K562 (cell line): ENCODE measurements at regions not wholly inside any gene's neighbourhood (a gene's known extent, or its start where the extent isn't known, plus 50 kb on each side); places are given as distances from the start of the nearest gene placed in this dataset.

Experiments
- ATAC-seq: fragments of 200-7000 bp; cut with Tn5 transposase; 3 replicates; pipeline ENCODE4 v1.9.1; 2020; ENCODE audit warnings: moderate library complexity
- BruUV-seq: library from RNA; stranded (reverse); fragments of 400-500 nt; replicated peaks from 2 replicates; lab custom pipeline; 2021; lab: Mats Ljungman, UMichigan
- CTCF ChIA-PET: fragments of 300-600 bp; formaldehyde crosslinking; extraction: SDS; loops from one replicate; lab custom pipeline; 2021; ENCODE audit warnings: low intra/inter-chr PET ratio; lab: Yijun Ruan, JAX
- POLR2A ChIA-PET: fragments of 300-600, 350-650 bp; sonication (Branson Sonifier 250); formaldehyde crosslinking; extraction: SDS; loops from one replicate; lab custom pipeline; 2021; ENCODE audit warnings: antibody characterized with exemption, inconsistent platforms; lab: Yijun Ruan, JAX
- DNase-seq, 4 experiments: peaks; one replicate each; pipeline versions ENCODE4 v3.0.0 to v3.0.0-alpha.2; 2011 to 2018; ENCODE audit warnings: low spot score in 3 of 4, mixed read lengths in 3 of 4; ENCODE audit errors: extremely low read depth in 1 of 4
- FAIRE-seq: peaks from 2 replicates; lab custom pipeline; 2011; peaks lifted over from hg19 to GRCh38; lab: Jason Lieb, UNC
- H2AFZ ChIP-seq: 2 replicates; pipeline ENCODE4 v1.6.0; 2011; ENCODE audit warnings: low read depth, low read length, control low read depth, inconsistent platforms
- H3K27ac ChIP-seq: fragments of 200-600 bp; 3 replicates; pipeline ENCODE4 v1.8.0; 2011; ENCODE audit warnings: low read depth, mild to moderate bottlenecking, control low read depth, inconsistent platforms, low read length, moderate library complexity, mixed read lengths; ENCODE audit errors: extremely low read depth
- H3K27me3 ChIP-seq, 2 experiments: fragments of 300-600 bp in 1 of 2; 2 replicates in 1 of 2; 3 replicates in 1 of 2; pipeline versions ENCODE4 v1.6.0 to v1.8.0; 2011; ENCODE audit warnings: inconsistent platforms in 2 of 2, low read length in 2 of 2, mild to moderate bottlenecking in 1 of 2, mixed read lengths in 1 of 2, moderate library complexity in 1 of 2; ENCODE audit not compliant: control insufficient read depth in 2 of 2, insufficient read depth in 2 of 2
- H3K36me3 ChIP-seq: fragments of 300-600 bp; 3 replicates; pipeline ENCODE4 v1.8.0; 2011; ENCODE audit warnings: mild to moderate bottlenecking, low read length, inconsistent platforms; ENCODE audit not compliant: control insufficient read depth, insufficient read depth
- H3K4me1 ChIP-seq, 2 experiments: fragments of 200-600 bp in 1 of 2; replicated peaks in 1 of 2; 2 replicates in 1 of 2; 3 replicates in 1 of 2; pipeline versions ENCODE4 v1.5.1 to v1.8.0; 2011; ENCODE audit warnings: inconsistent platforms in 2 of 2, low read length in 2 of 2, mild to moderate bottlenecking in 1 of 2, mixed read lengths in 1 of 2, moderate library complexity in 1 of 2; ENCODE audit not compliant: control insufficient read depth in 2 of 2, insufficient read depth in 2 of 2
- H3K4me2 ChIP-seq: 2 replicates; pipeline ENCODE4 v1.6.1; 2011; ENCODE audit warnings: low read length, control low read depth, inconsistent platforms, mixed read lengths; ENCODE audit not compliant: insufficient read depth
- H3K4me3 ChIP-seq: fragments of 200-600 bp; sonication (generic), shearing (Covaris generic); 2 replicates; pipeline ENCODE4 v1.5.1; 2016; ENCODE audit warnings: control low read depth, inconsistent platforms
- H3K79me2 ChIP-seq: fragments of 200-600 bp; 3 replicates; pipeline ENCODE4 v1.8.0; 2011; ENCODE audit warnings: low read length, inconsistent platforms; ENCODE audit not compliant: control insufficient read depth, insufficient read depth
- H3K9ac ChIP-seq, 2 experiments: 2 replicates each; pipeline versions ENCODE4 v1.6.0 to v1.6.1; 2011; ENCODE audit warnings: low read depth in 2 of 2, low read length in 2 of 2, control low read depth in 1 of 2, inconsistent platforms in 1 of 2, mild to moderate bottlenecking in 1 of 2, mixed read lengths in 1 of 2; ENCODE audit not compliant: insufficient read depth in 1 of 2
- H3K9me1 ChIP-seq: one replicate; pipeline ENCODE4 v1.6.0; 2011; ENCODE audit warnings: inconsistent platforms, mild to moderate bottlenecking, low read length, moderate library complexity; ENCODE audit not compliant: control insufficient read depth, insufficient read depth
- H3K9me3 ChIP-seq: replicated peaks from 2 replicates; pipeline ENCODE4 v1.5.1; 2011; ENCODE audit warnings: low read depth, low read length, inconsistent platforms; ENCODE audit not compliant: control insufficient read depth, insufficient read depth
- H4K20me1 ChIP-seq: replicated peaks from 2 replicates; pipeline ENCODE4 v1.6.1; 2011; ENCODE audit warnings: low read length, inconsistent platforms, mixed read lengths; ENCODE audit not compliant: control insufficient read depth, insufficient read depth
- CBX2 ChIP-seq: fragments of 200-600 bp; sonication (generic); IDR thresholded peaks from one replicate; pipeline ENCODE4 v1.6.1; 2012; ENCODE audit warnings: mild to moderate bottlenecking, low read length, inconsistent platforms; ENCODE audit not compliant: insufficient read depth, poor library complexity, severe bottlenecking
- GABPA ChIP-seq: fragments of 200-800 bp; sonication (Bioruptor generic); conservative IDR thresholded peaks from 2 replicates; pipeline ENCODE4 v1.6.1; 2016; ENCODE audit warnings: low read depth, missing genetic modification characterization, missing compliant biosample characterization
- HDAC8 ChIP-seq: fragments of 450-650 bp; IDR thresholded peaks from 2 replicates; pipeline ENCODE4 v1.6.1; 2016; ENCODE audit warnings: mild to moderate bottlenecking, missing genetic modification characterization, moderate library complexity, missing compliant biosample characterization
- HEY1 ChIP-seq: fragments of 250-450 bp; sonication (Bioruptor Pico); IDR thresholded peaks from 2 replicates; pipeline ENCODE4 v1.5.0; 2020; ENCODE audit warnings: mild to moderate bottlenecking, moderate library complexity, borderline replicate concordance
- MEIS2 ChIP-seq: fragments of 450-650 bp; IDR thresholded peaks from 2 replicates; pipeline ENCODE4 v1.6.1; 2014; ENCODE audit warnings: mild to moderate bottlenecking; ENCODE audit not compliant: partially characterized antibody
- RAD21 ChIP-seq, 2 experiments: fragments of 250-450 bp in 1 of 2; fragments of 450-650 bp in 1 of 2; sonication (Bioruptor Pico) in 1 of 2; formaldehyde crosslinking in 1 of 2; IDR thresholded peaks in 1 of 2; conservative IDR thresholded peaks in 1 of 2; 2 replicates each; pipeline versions ENCODE4 v1.4.0 to v1.8.0; 2020 to 2022; ENCODE audit warnings: mild to moderate bottlenecking in 2 of 2, moderate library complexity in 1 of 2
- SFPQ ChIP-seq: fragments of 200-400 bp; formaldehyde crosslinking; IDR thresholded peaks from 2 replicates; pipeline ENCODE4 v1.6.1; 2017; ENCODE audit warnings: mild to moderate bottlenecking, low read depth, low read length, moderate library complexity
- SIX5 ChIP-seq, 2 experiments: IDR thresholded peaks; 2 replicates each; pipeline ENCODE4 v1.6.1; 2011; ENCODE audit warnings: low read length in 2 of 2, borderline replicate concordance in 1 of 2, low read depth in 1 of 2, mild to moderate bottlenecking in 1 of 2, moderate library complexity in 1 of 2; ENCODE audit not compliant: insufficient read depth in 1 of 2
- SMARCC2 ChIP-seq: fragments of 450-650 bp; IDR thresholded peaks from 2 replicates; pipeline ENCODE4 v1.6.1; 2017; ENCODE audit warnings: antibody characterized with exemption, moderate library complexity, mild to moderate bottlenecking, low read depth
- SMARCE1 ChIP-seq: fragments of 450-650 bp; IDR thresholded peaks from 2 replicates; pipeline ENCODE4 v1.7.1; 2016; ENCODE audit warnings: mild to moderate bottlenecking
- U2AF1 ChIP-seq: fragments of 200-400 bp; formaldehyde crosslinking; optimal IDR thresholded peaks from 2 replicates; pipeline ENCODE3; 2017; ENCODE audit warnings: mild to moderate bottlenecking, low read depth, low read length, moderate library complexity
- WHSC1 ChIP-seq: IDR thresholded peaks from one replicate; pipeline ENCODE4 v1.6.1; 2012; ENCODE audit warnings: low read length, control low read depth, inconsistent platforms
- ZNF384 ChIP-seq: IDR thresholded peaks from 2 replicates; pipeline ENCODE4 v1.6.1; 2012; ENCODE audit warnings: low read depth, low read length, improper control_type of control experiment
- WGBS: fragments of 100-300 bp; shearing (Covaris generic); methylation state at CpG from one replicate; pipeline ENCODE4 v1.1.6; 2016; ENCODE audit warnings: low coverage, mixed read lengths; ENCODE audit not compliant: insufficient coverage; ENCODE audit errors: missing lambda C conversion rate; 5-methylcytosine and 5-hydroxymethylcytosine counted together
- in situ Hi-C: fragments of 300-500 bp; cut with MboI; formaldehyde crosslinking; loops from 4 replicates; pipeline ENCODE4 v1.15.0; 2018; ENCODE audit warnings: inconsistent platforms, mixed read lengths
- intact Hi-C: fragments of 100-400 bp; cut with micrococcal nuclease; formaldehyde crosslinking; loops from 2 replicates; pipeline ENCODE4 v1.14.2; 2022

DNA sequence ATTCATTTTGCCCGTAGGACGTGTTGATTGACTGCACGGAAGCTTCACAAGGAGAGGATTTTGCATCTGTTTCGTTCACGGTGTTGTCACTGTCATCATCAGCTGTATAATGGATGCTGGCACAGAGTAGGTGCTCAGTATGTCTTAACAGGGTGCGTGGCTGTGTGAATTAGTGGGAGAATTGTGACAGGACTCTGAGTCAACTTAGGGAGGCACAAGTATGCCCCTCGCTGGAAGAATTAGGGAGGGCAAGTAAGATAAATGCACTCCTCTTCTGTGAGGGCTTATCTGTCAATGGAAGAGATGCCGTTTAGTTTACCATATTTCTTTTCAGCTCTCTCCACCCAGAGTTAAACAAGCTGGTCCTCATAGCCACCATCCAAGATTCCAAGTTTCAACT is 107.2 kb downstream of the TRIML1 start:
- Histone ChIP-seq H3K4me1 (no peaks in the 10 kb centered on the region), H3K9ac (no peak overlapping the region), H4K20me1 (no peaks in the 10 kb centered on the region), H3K9me3 (no peaks in the 10 kb centered on the region), H2AFZ (no peak overlapping the region), H3K4me3 (no peak overlapping the region), H3K4me2 (no peak overlapping the region), H3K9me1 (no peaks in the 10 kb centered on the region), H3K27ac (no peak overlapping the region), H3K79me2 (no peaks in the 10 kb centered on the region), H3K36me3 (no peaks in the 10 kb centered on the region), H3K27me3 (no peaks in the 10 kb centered on the region; a peak in 1 of 5 replicates)
- intact Hi-C loops (no loop called here), in situ Hi-C loops (no loop called here)
- ChIA-PET POLR2A (no interaction called here), CTCF (no interaction called here)
- TF ChIP-seq SFPQ (no peak), RAD21 (CRISPR knock-in tag; conservative IDR thresholded peaks at IDR 0.05 in 1 of 2, IDR thresholded peaks at IDR 0.05 in 1 of 2) (peak in 1 of 2 experiments; percentile 15; a peak in 1 of 4 replicates), CBX2 (no peak)
- ATAC-seq = no peak
- no peak for FAIRE-seq
- no TSS peak for BruUV-seq
- DNase-seq = no peak
- WGBS = under 1% methylated on average over 8 of the region's 8 CpGs

DNA sequence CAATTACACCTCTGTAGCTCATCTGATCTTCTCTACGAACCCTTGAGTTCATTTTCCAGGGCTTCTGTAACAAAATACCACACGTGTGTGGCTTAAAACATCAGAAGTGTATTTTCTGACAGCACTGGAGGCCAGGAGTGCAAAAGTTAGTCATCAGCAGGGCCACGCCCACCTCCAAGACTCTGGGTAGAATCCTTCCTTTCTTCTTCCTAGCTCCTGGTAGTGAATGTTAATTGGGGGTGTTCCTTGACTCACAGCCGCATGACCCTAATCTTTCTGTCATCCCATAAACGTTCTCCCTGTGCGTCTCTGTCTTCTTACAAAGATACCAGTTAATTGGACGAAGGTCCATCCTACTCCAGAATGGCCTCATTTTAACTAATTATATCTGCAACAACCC is 115.0 kb downstream of the TRIML1 start:
- H3K4me1 ChIP-seq = no peaks in the 10 kb centered on the region
- no peaks in the 10 kb centered on the region for H3K27me3 ChIP-seq
- DNase-seq (no peak), FAIRE-seq (no peak), ATAC-seq (no peak)
- no peaks in the 10 kb centered on the region for H3K9me1 ChIP-seq
- CTCF ChIA-PET = no interaction called here
- intact Hi-C loops = no loop called here
- WGBS = 0% methylated on average over 7 of the region's 7 CpGs
- H3K9me3 ChIP-seq = no peaks in the 10 kb centered on the region
- BruUV-seq = no TSS peak
- no peaks in the 10 kb centered on the region for H3K36me3 ChIP-seq
- H4K20me1 ChIP-seq = no peaks in the 10 kb centered on the region
- no peak overlapping the region for H3K27ac ChIP-seq
- in situ Hi-C loops = no loop called here
- no peak overlapping the region for H3K4me2 ChIP-seq
- H3K4me3 ChIP-seq = no peak overlapping the region
- H3K9ac ChIP-seq = no peak overlapping the region
- POLR2A ChIA-PET = no interaction called here
- no peaks in the 10 kb centered on the region for H3K79me2 ChIP-seq
- H2AFZ ChIP-seq = no peak overlapping the region
- TF ChIP-seq SIX5 (IDR thresholded peaks at IDR 0.05; ENCODE audit: borderline replicate concordance in 1 of 2, insufficient read depth in 1 of 2, low read depth in 1 of 2, low read length in 2 of 2) (no peak), HDAC8 (tag) (no peak), MEIS2 (no peak), ZNF384 (no peak), WHSC1 (no peak), SMARCC2 (no peak), HEY1 (CRISPR knock-in tag) (no peak), SMARCE1 (no peak), U2AF1 (no peak), GABPA (tag) (no peak)
